B cell (primary cell): ENCODE measurements at regions not wholly inside any gene's neighbourhood (a gene's known extent, or its start where the extent isn't known, plus 50 kb on each side); places are given as distances from the start of the nearest gene placed in this dataset.

Source experiments
- EZH2 ChIP-seq: IDR thresholded peaks from 2 replicates; pipeline ENCODE4 v1.6.1; 2012; ENCODE audit warnings: borderline replicate concordance, low read depth, mild to moderate bottlenecking, moderate library complexity, low read length; ENCODE audit not compliant: insufficient read depth, poor library complexity, severe bottlenecking
- TF ChIP-seq, protein P1 (sequence below): fragments of 200-600 bp; IDR thresholded peaks from one replicate; pipeline ENCODE4 v1.8.0; 2022; ENCODE audit warnings: antibody characterized with exemption, mild to moderate bottlenecking

- TF ChIP-seq, protein P1, sequence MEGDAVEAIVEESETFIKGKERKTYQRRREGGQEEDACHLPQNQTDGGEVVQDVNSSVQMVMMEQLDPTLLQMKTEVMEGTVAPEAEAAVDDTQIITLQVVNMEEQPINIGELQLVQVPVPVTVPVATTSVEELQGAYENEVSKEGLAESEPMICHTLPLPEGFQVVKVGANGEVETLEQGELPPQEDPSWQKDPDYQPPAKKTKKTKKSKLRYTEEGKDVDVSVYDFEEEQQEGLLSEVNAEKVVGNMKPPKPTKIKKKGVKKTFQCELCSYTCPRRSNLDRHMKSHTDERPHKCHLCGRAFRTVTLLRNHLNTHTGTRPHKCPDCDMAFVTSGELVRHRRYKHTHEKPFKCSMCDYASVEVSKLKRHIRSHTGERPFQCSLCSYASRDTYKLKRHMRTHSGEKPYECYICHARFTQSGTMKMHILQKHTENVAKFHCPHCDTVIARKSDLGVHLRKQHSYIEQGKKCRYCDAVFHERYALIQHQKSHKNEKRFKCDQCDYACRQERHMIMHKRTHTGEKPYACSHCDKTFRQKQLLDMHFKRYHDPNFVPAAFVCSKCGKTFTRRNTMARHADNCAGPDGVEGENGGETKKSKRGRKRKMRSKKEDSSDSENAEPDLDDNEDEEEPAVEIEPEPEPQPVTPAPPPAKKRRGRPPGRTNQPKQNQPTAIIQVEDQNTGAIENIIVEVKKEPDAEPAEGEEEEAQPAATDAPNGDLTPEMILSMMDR: no peak
- TF ChIP-seq EZH2: no peak
Measured at GRCh38 chr18:42675810-42676209, 439.7 kb downstream of the RIT2 start.
